CD14-positive monocyte (primary cell): ENCODE measurements at regions not wholly inside any gene's neighbourhood (a gene's known extent, or its start where the extent isn't known, plus 50 kb on each side); places are given as distances from the start of the nearest gene placed in this dataset.

Experiments
- DNase-seq, 3 donors: peaks; one replicate each; pipeline ENCODE4 v3.0.0-alpha.2; 2011 to 2022
- H2AFZ ChIP-seq: 2 replicates; pipeline ENCODE4 v1.6.0; 2012; ENCODE audit warnings: mild to moderate bottlenecking, low read depth, low read length, inconsistent platforms; ENCODE audit not compliant: insufficient read depth, poor library complexity, severe bottlenecking
- H3K27ac ChIP-seq, 2 donors: 1 replicate in 1 of 2; 2 replicates in 1 of 2; pipeline ENCODE4 v1.5.1; 2012 to 2013; ENCODE audit warnings: low read length in 2 of 2, control low read depth in 1 of 2, inconsistent platforms in 1 of 2, low read depth in 1 of 2, mild to moderate bottlenecking in 1 of 2
- H3K27me3 ChIP-seq, 2 donors: one replicate each; pipeline versions ENCODE4 v1.6.0 to v1.6.1; 2011 to 2013; ENCODE audit warnings: low read length in 2 of 2; ENCODE audit not compliant: control insufficient read depth in 2 of 2, insufficient read depth in 2 of 2
- H3K36me3 ChIP-seq, 2 donors: replicated peaks in 1 of 2; 1 replicate in 1 of 2; 2 replicates in 1 of 2; pipeline versions ENCODE4 v1.5.1 to v1.6.1; 2012 to 2013; ENCODE audit warnings: low read length in 2 of 2, control low read depth in 1 of 2, inconsistent platforms in 1 of 2, mild to moderate bottlenecking in 1 of 2; ENCODE audit not compliant: insufficient read depth in 2 of 2, control insufficient read depth in 1 of 2
- H3K4me1 ChIP-seq, 2 donors: 1 replicate in 1 of 2; 2 replicates in 1 of 2; pipeline versions ENCODE4 v1.5.1 to v1.6.1; 2012 to 2013; ENCODE audit warnings: low read length in 2 of 2, control low read depth in 1 of 2, inconsistent platforms in 1 of 2, mild to moderate bottlenecking in 1 of 2, moderate library complexity in 1 of 2; ENCODE audit not compliant: insufficient read depth in 2 of 2, control insufficient read depth in 1 of 2
- H3K4me2 ChIP-seq: replicated peaks from 2 replicates; pipeline ENCODE3; 2012; ENCODE audit warnings: low read length, moderate library complexity, mild to moderate bottlenecking; ENCODE audit not compliant: poor library complexity, severe bottlenecking; ENCODE audit errors: extremely low read depth
- H3K4me3 ChIP-seq, 3 experiments: fragments of 200-600 bp in 1 of 3; sonication (generic) in 1 of 3; replicated peaks in 1 of 3; 1 replicate in 2 of 3; 2 replicates in 1 of 3; pipeline ENCODE4 v1.5.1; 2011 to 2013; ENCODE audit warnings: low read length in 3 of 3, mild to moderate bottlenecking in 3 of 3, control low read depth in 2 of 3, low read depth in 2 of 3, inconsistent platforms in 1 of 3, moderate library complexity in 1 of 3
- H3K79me2 ChIP-seq: 2 replicates; pipeline ENCODE4 v1.6.0; 2012; ENCODE audit warnings: mild to moderate bottlenecking, control low read depth, inconsistent platforms, low read length, moderate library complexity; ENCODE audit not compliant: insufficient read depth
- H3K9ac ChIP-seq: 2 replicates; pipeline ENCODE4 v1.6.0; 2017; ENCODE audit warnings: low read length, mild to moderate bottlenecking; ENCODE audit not compliant: insufficient read depth, poor library complexity, severe bottlenecking
- H3K9me3 ChIP-seq, 2 donors: replicated peaks in 1 of 2; 1 replicate in 1 of 2; 2 replicates in 1 of 2; pipeline versions ENCODE4 v1.5.1 to v1.6.1; 2012 to 2013; ENCODE audit warnings: low read length in 2 of 2, control low read depth in 1 of 2; ENCODE audit not compliant: control insufficient read depth in 1 of 2, insufficient read depth in 1 of 2
- H4K20me1 ChIP-seq: 2 replicates; pipeline ENCODE4 v1.6.0; 2012; ENCODE audit warnings: mild to moderate bottlenecking, low read length, control low read depth, moderate library complexity; ENCODE audit not compliant: insufficient read depth
- H3K27ac Mint-ChIP-seq, 7 donors: one replicate each; pipeline ENCODE4 v1.8.0; 2020; ENCODE audit warnings: mild to moderate bottlenecking in 7 of 7, mixed read lengths in 7 of 7, moderate library complexity in 6 of 7, inconsistent platforms in 2 of 7
- H3K27me3 Mint-ChIP-seq, 3 donors: one replicate each; pipeline ENCODE4 v1.8.0; 2021 to 2022; ENCODE audit warnings: low read depth in 3 of 3, mild to moderate bottlenecking in 3 of 3, mixed read lengths in 3 of 3, moderate library complexity in 3 of 3, inconsistent platforms in 1 of 3
- H3K36me3 Mint-ChIP-seq, 2 donors: one replicate each; pipeline ENCODE4 v1.8.0; 2020; ENCODE audit warnings: mixed read lengths in 2 of 2, inconsistent platforms in 1 of 2, mild to moderate bottlenecking in 1 of 2
- H3K4me1 Mint-ChIP-seq: one replicate; pipeline ENCODE4 v1.8.0; 2020; ENCODE audit warnings: mild to moderate bottlenecking, mixed read lengths
- H3K4me3 Mint-ChIP-seq, 2 donors: one replicate each; pipeline ENCODE4 v1.8.0; 2020; ENCODE audit warnings: mild to moderate bottlenecking in 2 of 2, mixed read lengths in 2 of 2, moderate library complexity in 1 of 2
- H3K9me3 Mint-ChIP-seq, 7 donors: one replicate each; pipeline ENCODE4 v1.8.0; 2020 to 2022; ENCODE audit warnings: mixed read lengths in 7 of 7, mild to moderate bottlenecking in 6 of 7, moderate library complexity in 6 of 7, inconsistent platforms in 2 of 7
- CTCF ChIP-seq: fragments of 200-600 bp; IDR thresholded peaks from one replicate; pipeline ENCODE4 v1.8.0; 2022; ENCODE audit warnings: antibody characterized with exemption, mild to moderate bottlenecking
- WGBS: methylation state at CpG from one replicate; pipeline ENCODE4 v1.1.5; 2013; ENCODE audit warnings: missing lambda C conversion rate; ENCODE audit not compliant: insufficient coverage; 5-methylcytosine and 5-hydroxymethylcytosine counted together
- intact Hi-C, 2 donors: fragments of 100-400 bp; cut with micrococcal nuclease; formaldehyde crosslinking; loops; one replicate each; pipeline versions ENCODE4 v1.15.0 to v1.15.1; 2023

GRCh38 chr7:13197501-13197900, 510.1 kb downstream of the ARL4A start:
- Histone ChIP-seq H4K20me1 (no peaks in the 10 kb centered on the region), H3K9me3 (no peaks in the 10 kb centered on the region), H3K4me2 (no peak overlapping the region), H3K27ac (no peak overlapping the region), H3K4me1 (no peaks in the 10 kb centered on the region), H3K36me3 (no peaks in the 10 kb centered on the region), H3K79me2 (no peaks in the 10 kb centered on the region), H3K4me3 (no peak overlapping the region), H3K9ac (no peak overlapping the region), H3K27me3 (no peaks in the 10 kb centered on the region), H2AFZ (no peak overlapping the region)
- Mint-ChIP-seq H3K36me3 (no peaks in the 10 kb centered on the region), H3K9me3 (peaks cover 0 to under 1% (median 0%) of the 10 kb centered on the region in 7 donors), H3K27me3 (peaks cover 0 to 2% (median 0%) of the 10 kb centered on the region in 3 donors), H3K27ac (no peak overlapping the region), H3K4me3 (no peak overlapping the region), H3K4me1 (no peaks in the 10 kb centered on the region)
- WGBS, result 90% methylated on average over 2 of the region's 2 CpGs
- no peak for TF ChIP-seq CTCF
- no peak for DNase-seq
- intact Hi-C loops, result no loop called here

- Histone ChIP-seq H3K4me2 (no peak overlapping the region), H3K79me2 (no peaks in the 10 kb centered on the region), H3K27ac (no peak overlapping the region), H3K9ac (no peak overlapping the region), H2AFZ (no peak overlapping the region), H3K4me1 (no peaks in the 10 kb centered on the region), H3K27me3 (no peaks in the 10 kb centered on the region), H4K20me1 (no peaks in the 10 kb centered on the region), H3K4me3 (no peak overlapping the region), H3K9me3 (no peaks in the 10 kb centered on the region), H3K36me3 (no peaks in the 10 kb centered on the region)
- H3K4me1 Mint-ChIP-seq, result no peaks in the 10 kb centered on the region
- no peak for DNase-seq
- 100% methylated on average over 1 of the region's 2 CpGs for WGBS
- H3K4me3 Mint-ChIP-seq, result no peak overlapping the region
- H3K9me3 Mint-ChIP-seq, result no peaks in the 10 kb centered on the region
- no peak for TF ChIP-seq CTCF
- H3K36me3 Mint-ChIP-seq, result no peaks in the 10 kb centered on the region
- H3K27ac Mint-ChIP-seq, result no peak overlapping the region
- intact Hi-C loops, result no loop called here
- peaks cover 0 to 2% (median 0%) of the 10 kb centered on the region in 3 donors for H3K27me3 Mint-ChIP-seq
Measured at GRCh38 chr7:13198036-13198435, 510.6 kb downstream of the ARL4A start.
